Peyer's patch (tissue), 4 donors: ENCODE measurements at regions not wholly inside any gene's neighbourhood (a gene's known extent, or its start where the extent isn't known, plus 50 kb on each side); places are given as distances from the start of the nearest gene placed in this dataset.

Experiments
- DNase-seq, 3 donors: peaks; one replicate each; pipeline ENCODE4 v3.0.0-alpha.2; 2017 to 2019
- H3K27ac ChIP-seq, 4 donors: fragments of 200-600 bp; sonication (generic); one replicate each; pipeline ENCODE4 v1.5.1; 2016 to 2019
- H3K27me3 ChIP-seq, 2 donors: fragments of 200-600 bp; sonication (generic); one replicate each; pipeline ENCODE4 v1.5.1; 2019
- H3K36me3 ChIP-seq, 3 donors: fragments of 200-600 bp; sonication (generic); one replicate each; pipeline ENCODE4 v1.5.1; 2016 to 2019
- H3K4me1 ChIP-seq, 4 donors: fragments of 200-600 bp; sonication (generic); one replicate each; pipeline ENCODE4 v1.5.1; 2016 to 2019
- H3K4me3 ChIP-seq, 4 donors: fragments of 200-600 bp; sonication (generic); 1 replicate in 3 of 4; 2 replicates in 1 of 4; pipeline ENCODE4 v1.5.1; 2016 to 2019; ENCODE audit warnings: mild to moderate bottlenecking in 1 of 4
- H3K9me3 ChIP-seq, 4 donors: fragments of 200-600 bp; sonication (generic); one replicate each; pipeline ENCODE4 v1.5.1; 2016 to 2019; ENCODE audit warnings: mild to moderate bottlenecking in 1 of 4
- CTCF ChIP-seq, 6 experiments: fragments of 450-650 bp in 4 of 6; fragments of 200-600 bp in 2 of 6; sonication (generic) in 1 of 6; IDR thresholded peaks; one replicate each; pipeline ENCODE4 v1.5.1; 2017 to 2019; ENCODE audit warnings: antibody characterized with exemption in 6 of 6, mild to moderate bottlenecking in 3 of 6, moderate library complexity in 1 of 6
- POLR2A ChIP-seq, 2 donors: fragments of 450-650 bp; IDR thresholded peaks; one replicate each; pipeline ENCODE4 v1.5.1; 2017; ENCODE audit warnings: antibody characterized with exemption in 2 of 2, mild to moderate bottlenecking in 2 of 2, moderate library complexity in 2 of 2

GRCh38 chr14:28061006-28061405, 705.6 kb upstream of the FOXG1 start:
- Histone ChIP-seq H3K4me3 (no peak overlapping the region), H3K27me3 (no peaks in the 10 kb centered on the region), H3K4me1 (no peaks in the 10 kb centered on the region), H3K36me3 (no peaks in the 10 kb centered on the region), H3K27ac (no peak overlapping the region), H3K9me3 (no peaks in the 10 kb centered on the region)
- DNase-seq = no peak
- TF ChIP-seq POLR2A (IDR thresholded peaks at IDR 0.05) (no peak), CTCF (IDR thresholded peaks at IDR 0.05) (no peak)

DNA sequence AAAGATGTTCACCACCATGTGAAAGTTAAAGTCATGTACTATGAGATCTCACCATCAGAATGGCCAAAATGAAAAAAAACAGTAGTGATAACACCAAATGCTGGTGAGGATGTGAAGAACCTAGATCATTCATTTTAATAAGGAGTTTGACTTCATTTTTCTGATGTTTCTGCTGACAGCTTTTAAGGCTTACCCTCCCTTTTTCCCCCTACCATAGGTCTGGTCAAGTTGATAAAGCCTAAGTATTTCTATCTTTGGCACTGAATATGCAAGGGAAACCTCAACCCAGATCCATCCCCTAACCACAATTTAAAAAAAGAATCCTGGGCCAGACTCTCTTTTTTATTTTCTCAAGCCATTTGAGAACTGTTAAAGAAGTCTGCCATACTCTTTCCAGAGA, 689.6 kb upstream of the FOXG1 start:
- Histone ChIP-seq H3K27ac (no peak overlapping the region), H3K4me1 (no peaks in the 10 kb centered on the region), H3K36me3 (no peaks in the 10 kb centered on the region), H3K27me3 (no peaks in the 10 kb centered on the region), H3K4me3 (no peak overlapping the region), H3K9me3 (no peaks in the 10 kb centered on the region)
- no peak for TF ChIP-seq POLR2A (IDR thresholded peaks at IDR 0.05)
- no peak for TF ChIP-seq CTCF (IDR thresholded peaks at IDR 0.05)
- DNase-seq = no peak

DNA sequence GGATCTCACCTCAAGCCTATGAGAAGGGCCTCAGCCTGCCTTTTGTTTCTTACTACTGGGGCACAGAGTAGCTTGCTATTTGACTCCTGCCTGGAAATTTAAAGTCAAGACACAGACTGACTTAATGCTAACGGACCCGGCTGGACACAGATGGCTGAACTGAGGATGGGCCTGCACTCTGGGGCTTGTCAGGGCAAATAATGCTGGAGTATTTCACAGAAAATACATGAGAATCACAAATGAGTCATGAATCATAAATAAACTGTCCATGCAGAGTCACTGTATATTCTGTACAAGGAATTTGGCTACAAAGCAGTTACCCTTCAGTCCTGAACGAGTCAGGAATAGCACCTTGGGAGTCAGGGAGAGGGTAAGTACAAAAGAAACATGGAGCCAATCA, 683.2 kb upstream of the FOXG1 start:
- Histone ChIP-seq H3K9me3 (no peaks in the 10 kb centered on the region), H3K4me3 (no peak overlapping the region), H3K27me3 (no peaks in the 10 kb centered on the region), H3K27ac (no peak overlapping the region), H3K4me1 (no peaks in the 10 kb centered on the region), H3K36me3 (no peaks in the 10 kb centered on the region)
- DNase-seq = no peak
- TF ChIP-seq CTCF (IDR thresholded peaks at IDR 0.05) = no peak
- no peak for TF ChIP-seq POLR2A (IDR thresholded peaks at IDR 0.05)

- Histone ChIP-seq H3K4me1 (no peaks in the 10 kb centered on the region), H3K9me3 (no peaks in the 10 kb centered on the region), H3K27me3 (no peaks in the 10 kb centered on the region), H3K36me3 (no peaks in the 10 kb centered on the region), H3K4me3 (no peak overlapping the region), H3K27ac (no peak overlapping the region)
- no peak for TF ChIP-seq POLR2A (IDR thresholded peaks at IDR 0.05)
- no peak for TF ChIP-seq CTCF (IDR thresholded peaks at IDR 0.05)
- no peak for DNase-seq
These were observed 678.5 kb upstream of the FOXG1 start for GRCh38 chr14:28088125-28088524.

DNA sequence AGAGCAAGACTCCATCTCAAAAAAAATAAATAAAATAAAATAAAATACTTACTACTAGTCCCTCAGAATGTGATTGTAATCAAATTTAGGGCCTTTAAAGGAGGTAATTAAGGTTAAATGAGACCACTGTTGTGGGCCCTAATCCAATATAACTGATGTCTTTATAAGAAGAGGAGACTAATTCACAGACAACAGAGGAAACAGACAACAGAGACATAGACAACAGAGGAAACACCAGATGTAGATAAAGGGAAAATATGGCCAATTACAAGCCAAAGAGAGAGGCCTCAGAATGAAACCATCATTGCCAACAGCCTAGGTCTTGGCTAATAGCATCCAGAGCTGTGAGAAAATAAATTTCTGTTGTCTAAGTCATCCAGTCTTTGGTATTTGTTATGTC, 669.0 kb upstream of the FOXG1 start:
- Histone ChIP-seq H3K27ac (no peak overlapping the region), H3K4me3 (no peak overlapping the region), H3K27me3 (no peaks in the 10 kb centered on the region), H3K4me1 (no peaks in the 10 kb centered on the region), H3K9me3 (no peaks in the 10 kb centered on the region), H3K36me3 (no peaks in the 10 kb centered on the region)
- DNase-seq = no peak
- TF ChIP-seq CTCF (IDR thresholded peaks at IDR 0.05) = no peak
- no peak for TF ChIP-seq POLR2A (IDR thresholded peaks at IDR 0.05)

- H3K4me1 ChIP-seq = no peaks in the 10 kb centered on the region
- H3K36me3 ChIP-seq = no peaks in the 10 kb centered on the region
- no peak for DNase-seq
- no peaks in the 10 kb centered on the region for H3K27me3 ChIP-seq
- H3K9me3 ChIP-seq = no peaks in the 10 kb centered on the region
- H3K27ac ChIP-seq = no peak overlapping the region
- H3K4me3 ChIP-seq = no peak overlapping the region
- TF ChIP-seq POLR2A (IDR thresholded peaks at IDR 0.05) (no peak), CTCF (IDR thresholded peaks at IDR 0.05) (no peak)
These were observed 667.7 kb upstream of the FOXG1 start for GRCh38 chr14:28098856-28099255.
